SK-N-SH treated with all-trans-retinoic acid at 6 μM for 48 hours (cell line): ENCODE measurements at regions not wholly inside any gene's neighbourhood (a gene's known extent, or its start where the extent isn't known, plus 50 kb on each side); places are given as distances from the start of the nearest gene placed in this dataset.

Source experiments
- ATAC-seq: fragments of 200-7000 bp; cut with Tn5 transposase; 3 replicates; pipeline ENCODE4 v1.9.1; 2020; ENCODE audit warnings: mild to moderate bottlenecking, moderate library complexity
- ARNTL ChIP-seq: fragments of 450-650 bp; formaldehyde crosslinking; IDR thresholded peaks from 2 replicates; pipeline ENCODE4 v1.5.0; 2020; ENCODE audit warnings: low read depth, mild to moderate bottlenecking, moderate library complexity, borderline replicate concordance
- BACH2 ChIP-seq: fragments of 250-450 bp; sonication (Bioruptor Pico); IDR thresholded peaks from 2 replicates; pipeline ENCODE4 v1.9.0; 2021; ENCODE audit warnings: mild to moderate bottlenecking, borderline replicate concordance
- CSDC2 ChIP-seq: fragments of 250-450 bp; sonication (Bioruptor Pico); IDR thresholded peaks from 2 replicates; pipeline ENCODE4 v1.5.0; 2020; ENCODE audit warnings: mild to moderate bottlenecking, moderate library complexity
- GLIS3 ChIP-seq: fragments of 250-450 bp; sonication (Bioruptor Pico); IDR thresholded peaks from 2 replicates; pipeline ENCODE4 v1.5.0; 2020; ENCODE audit warnings: mild to moderate bottlenecking, moderate library complexity
- ISL1 ChIP-seq: fragments of 250-450 bp; sonication (Bioruptor Pico); IDR thresholded peaks from 2 replicates; pipeline ENCODE4 v2.1.2; 2022; ENCODE audit warnings: mild to moderate bottlenecking, moderate library complexity
- OSR1 ChIP-seq: fragments of 250-450 bp; sonication (Bioruptor Pico); IDR thresholded peaks from 2 replicates; pipeline ENCODE4 v1.8.0; 2022; ENCODE audit warnings: moderate library complexity, mild to moderate bottlenecking, inconsistent platforms
- PPARA ChIP-seq: fragments of 250-450 bp; sonication (Bioruptor Pico); IDR thresholded peaks from 2 replicates; pipeline ENCODE4 v1.5.0; 2020; ENCODE audit warnings: mild to moderate bottlenecking, borderline replicate concordance
- RARB ChIP-seq: fragments of 250-450 bp; sonication (Bioruptor Pico); IDR thresholded peaks from 2 replicates; pipeline ENCODE4 v1.8.0; 2021; ENCODE audit warnings: mild to moderate bottlenecking, moderate library complexity
- SNAI2 ChIP-seq: fragments of 250-450 bp; sonication (Bioruptor Pico); IDR thresholded peaks from 2 replicates; pipeline ENCODE4 v1.5.0; 2020; ENCODE audit warnings: mild to moderate bottlenecking, moderate library complexity
- TOX ChIP-seq: fragments of 250-450 bp; sonication (Bioruptor Pico); IDR thresholded peaks from 2 replicates; pipeline ENCODE4 v1.8.0; 2021; ENCODE audit warnings: mild to moderate bottlenecking, moderate library complexity, borderline replicate concordance
- ZC3H10 ChIP-seq: fragments of 250-450 bp; sonication (Bioruptor Pico); IDR thresholded peaks from 2 replicates; pipeline ENCODE4 v1.5.1; 2021; ENCODE audit warnings: mild to moderate bottlenecking, moderate library complexity
- ZFP3 ChIP-seq: fragments of 250-450 bp; sonication (Bioruptor Pico); IDR thresholded peaks from 2 replicates; pipeline ENCODE4 v1.5.0; 2020; ENCODE audit warnings: mild to moderate bottlenecking, moderate library complexity
- ZFP30 ChIP-seq: fragments of 450-650 bp; formaldehyde crosslinking; IDR thresholded peaks from 2 replicates; pipeline ENCODE4 v1.5.0; 2022; ENCODE audit warnings: mild to moderate bottlenecking, moderate library complexity
- ZNF565 ChIP-seq: fragments of 450-650 bp; formaldehyde crosslinking; conservative IDR thresholded peaks from 2 replicates; pipeline ENCODE4 v1.5.0; 2020; ENCODE audit warnings: low read depth, mild to moderate bottlenecking, moderate library complexity
- ZNF70 ChIP-seq: fragments of 450-650 bp; formaldehyde crosslinking; IDR thresholded peaks from 2 replicates; pipeline ENCODE4 v1.5.0; 2020; ENCODE audit warnings: mild to moderate bottlenecking, moderate library complexity
- ZNF8 ChIP-seq: fragments of 450-650 bp; formaldehyde crosslinking; IDR thresholded peaks from 2 replicates; pipeline ENCODE4 v1.5.0; 2020; ENCODE audit warnings: mild to moderate bottlenecking, moderate library complexity
- TF ChIP-seq, protein P1 (sequence below): fragments of 250-450 bp; sonication (Bioruptor Pico); IDR thresholded peaks from 2 replicates; pipeline ENCODE4 v1.5.0; 2020; ENCODE audit warnings: mild to moderate bottlenecking, moderate library complexity
- TF ChIP-seq, protein P2 (sequence below): fragments of 250-450 bp; sonication (Bioruptor Pico); IDR thresholded peaks from 2 replicates; pipeline ENCODE4 v1.8.0; 2021; ENCODE audit warnings: low read depth, mild to moderate bottlenecking, moderate library complexity, borderline replicate concordance
- TF ChIP-seq, protein P3 (sequence below): fragments of 250-450 bp; sonication (Bioruptor Pico); IDR thresholded peaks from 2 replicates; pipeline ENCODE4 v1.5.1; 2020; ENCODE audit warnings: low read depth, mild to moderate bottlenecking, moderate library complexity
- TF ChIP-seq, protein P4 (sequence below): fragments of 250-450 bp; sonication (Bioruptor Pico); IDR thresholded peaks from 2 replicates; pipeline ENCODE4 v1.8.0; 2020; ENCODE audit warnings: mild to moderate bottlenecking, moderate library complexity, borderline replicate concordance

DNA sequence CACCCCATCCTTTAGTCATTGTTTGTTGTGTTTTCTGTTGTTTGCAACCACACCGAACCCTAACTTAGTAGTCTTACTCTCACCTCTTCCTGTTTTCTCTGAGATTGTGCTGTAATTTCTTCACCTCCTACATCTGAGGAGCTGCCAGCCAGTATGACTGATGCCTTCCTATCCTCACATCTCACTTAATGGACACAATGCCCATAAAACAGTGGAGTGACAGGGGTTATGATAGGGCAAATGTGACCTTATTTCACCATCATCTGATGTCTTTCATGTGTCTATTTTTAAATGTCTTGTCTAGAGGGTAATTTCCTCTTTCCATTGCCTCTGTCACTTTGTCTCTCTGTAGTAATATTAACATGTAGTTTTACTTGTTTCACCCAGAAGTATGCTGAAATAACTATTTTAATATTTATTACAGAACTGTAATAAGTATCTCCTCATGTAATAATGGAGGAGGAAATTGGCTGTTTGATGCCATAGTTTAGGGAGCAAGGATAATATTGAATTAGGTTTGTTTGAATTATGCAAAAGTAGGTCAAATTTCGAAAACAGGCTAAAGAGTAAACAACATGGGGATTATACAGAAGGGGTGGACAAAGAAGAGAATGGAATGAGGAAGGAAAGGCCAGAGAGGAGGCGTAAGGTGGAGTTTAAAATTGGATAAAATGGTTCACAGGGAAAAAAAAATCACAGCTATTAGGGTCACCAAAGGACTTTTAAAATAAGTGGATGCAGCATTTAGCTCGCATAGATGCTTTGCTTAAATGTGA is 103.5 kb upstream of the SPRY2 start:
- no peak for ATAC-seq

DNA sequence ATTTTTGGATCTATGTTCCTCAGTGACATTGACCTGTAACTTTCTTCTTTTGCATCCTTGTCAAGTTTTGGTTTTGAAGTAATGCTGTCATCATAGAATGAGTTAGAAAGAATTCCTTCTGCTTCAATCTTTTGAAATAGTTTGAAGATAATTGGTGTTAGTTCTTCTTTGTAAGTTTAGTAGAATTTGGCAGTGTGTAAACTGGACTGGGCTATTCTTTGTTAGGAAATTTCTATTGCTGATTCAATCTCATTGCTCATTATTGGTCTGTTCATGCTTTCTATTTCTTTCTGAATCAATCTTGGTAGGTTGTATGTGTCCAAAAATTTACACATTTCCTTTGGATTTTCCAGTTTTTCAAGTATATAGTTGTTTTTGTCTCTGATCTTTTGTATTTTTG is 101.7 kb upstream of the SPRY2 start:
- no peak for ATAC-seq
- no peak for TF ChIP-seq ARNTL (CRISPR knock-in tag)
- no peak for TF ChIP-seq TOX
- TF ChIP-seq, protein P1, sequence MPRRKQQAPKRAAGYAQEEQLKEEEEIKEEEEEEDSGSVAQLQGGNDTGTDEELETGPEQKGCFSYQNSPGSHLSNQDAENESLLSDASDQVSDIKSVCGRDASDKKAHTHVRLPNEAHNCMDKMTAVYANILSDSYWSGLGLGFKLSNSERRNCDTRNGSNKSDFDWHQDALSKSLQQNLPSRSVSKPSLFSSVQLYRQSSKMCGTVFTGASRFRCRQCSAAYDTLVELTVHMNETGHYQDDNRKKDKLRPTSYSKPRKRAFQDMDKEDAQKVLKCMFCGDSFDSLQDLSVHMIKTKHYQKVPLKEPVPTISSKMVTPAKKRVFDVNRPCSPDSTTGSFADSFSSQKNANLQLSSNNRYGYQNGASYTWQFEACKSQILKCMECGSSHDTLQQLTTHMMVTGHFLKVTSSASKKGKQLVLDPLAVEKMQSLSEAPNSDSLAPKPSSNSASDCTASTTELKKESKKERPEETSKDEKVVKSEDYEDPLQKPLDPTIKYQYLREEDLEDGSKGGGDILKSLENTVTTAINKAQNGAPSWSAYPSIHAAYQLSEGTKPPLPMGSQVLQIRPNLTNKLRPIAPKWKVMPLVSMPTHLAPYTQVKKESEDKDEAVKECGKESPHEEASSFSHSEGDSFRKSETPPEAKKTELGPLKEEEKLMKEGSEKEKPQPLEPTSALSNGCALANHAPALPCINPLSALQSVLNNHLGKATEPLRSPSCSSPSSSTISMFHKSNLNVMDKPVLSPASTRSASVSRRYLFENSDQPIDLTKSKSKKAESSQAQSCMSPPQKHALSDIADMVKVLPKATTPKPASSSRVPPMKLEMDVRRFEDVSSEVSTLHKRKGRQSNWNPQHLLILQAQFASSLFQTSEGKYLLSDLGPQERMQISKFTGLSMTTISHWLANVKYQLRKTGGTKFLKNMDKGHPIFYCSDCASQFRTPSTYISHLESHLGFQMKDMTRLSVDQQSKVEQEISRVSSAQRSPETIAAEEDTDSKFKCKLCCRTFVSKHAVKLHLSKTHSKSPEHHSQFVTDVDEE (CRISPR knock-in tag) = no peak
- no peak for TF ChIP-seq CSDC2
- no peak for TF ChIP-seq ZFP3 (CRISPR knock-in tag)
- no peak for TF ChIP-seq BACH2 (CRISPR knock-in tag)
- TF ChIP-seq, protein P2, sequence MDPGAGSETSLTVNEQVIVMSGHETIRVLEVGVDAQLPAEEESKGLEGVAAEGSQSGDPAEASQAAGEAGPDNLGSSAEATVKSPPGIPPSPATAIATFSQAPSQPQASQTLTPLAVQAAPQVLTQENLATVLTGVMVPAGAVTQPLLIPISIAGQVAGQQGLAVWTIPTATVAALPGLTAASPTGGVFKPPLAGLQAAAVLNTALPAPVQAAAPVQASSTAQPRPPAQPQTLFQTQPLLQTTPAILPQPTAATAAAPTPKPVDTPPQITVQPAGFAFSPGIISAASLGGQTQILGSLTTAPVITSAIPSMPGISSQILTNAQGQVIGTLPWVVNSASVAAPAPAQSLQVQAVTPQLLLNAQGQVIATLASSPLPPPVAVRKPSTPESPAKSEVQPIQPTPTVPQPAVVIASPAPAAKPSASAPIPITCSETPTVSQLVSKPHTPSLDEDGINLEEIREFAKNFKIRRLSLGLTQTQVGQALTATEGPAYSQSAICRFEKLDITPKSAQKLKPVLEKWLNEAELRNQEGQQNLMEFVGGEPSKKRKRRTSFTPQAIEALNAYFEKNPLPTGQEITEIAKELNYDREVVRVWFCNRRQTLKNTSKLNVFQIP = no peak
- no peak for TF ChIP-seq ZNF70 (CRISPR knock-in tag)

More for the DNA sequence above, 103.5 kb upstream of the SPRY2 start:
- no peak for TF ChIP-seq ZC3H10 (CRISPR knock-in tag)
- TF ChIP-seq SNAI2 = no peak
- no peak for TF ChIP-seq ZFP30
- TF ChIP-seq CSDC2 = no peak
- TF ChIP-seq RARB (CRISPR knock-in tag) = no peak

DNA sequence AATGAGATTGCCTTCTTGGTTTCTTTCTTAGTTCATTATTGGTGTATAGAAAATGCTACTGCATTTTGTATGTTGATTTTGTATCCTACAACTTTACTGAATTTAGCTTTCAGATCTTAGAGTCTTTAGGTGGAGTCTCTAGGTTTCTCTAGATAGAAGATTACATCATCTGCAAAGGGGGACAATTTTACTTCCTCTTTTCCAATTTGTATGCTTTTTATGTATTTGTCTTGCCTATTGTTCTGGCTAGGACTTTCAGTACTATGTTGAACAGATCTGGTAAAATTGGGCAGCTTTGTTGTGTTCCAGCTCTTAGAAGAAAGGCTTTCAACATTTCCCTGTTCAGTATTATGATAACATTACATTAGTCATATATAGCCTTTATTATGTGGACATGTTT is 101.0 kb upstream of the SPRY2 start:
- ATAC-seq = no peak
- no peak for TF ChIP-seq ZFP3 (CRISPR knock-in tag)
- TF ChIP-seq, protein P2 = no peak
- TF ChIP-seq ISL1 = no peak
- TF ChIP-seq CSDC2 = no peak
- no peak for TF ChIP-seq ZNF8 (CRISPR knock-in tag)
- TF ChIP-seq, protein P3, sequence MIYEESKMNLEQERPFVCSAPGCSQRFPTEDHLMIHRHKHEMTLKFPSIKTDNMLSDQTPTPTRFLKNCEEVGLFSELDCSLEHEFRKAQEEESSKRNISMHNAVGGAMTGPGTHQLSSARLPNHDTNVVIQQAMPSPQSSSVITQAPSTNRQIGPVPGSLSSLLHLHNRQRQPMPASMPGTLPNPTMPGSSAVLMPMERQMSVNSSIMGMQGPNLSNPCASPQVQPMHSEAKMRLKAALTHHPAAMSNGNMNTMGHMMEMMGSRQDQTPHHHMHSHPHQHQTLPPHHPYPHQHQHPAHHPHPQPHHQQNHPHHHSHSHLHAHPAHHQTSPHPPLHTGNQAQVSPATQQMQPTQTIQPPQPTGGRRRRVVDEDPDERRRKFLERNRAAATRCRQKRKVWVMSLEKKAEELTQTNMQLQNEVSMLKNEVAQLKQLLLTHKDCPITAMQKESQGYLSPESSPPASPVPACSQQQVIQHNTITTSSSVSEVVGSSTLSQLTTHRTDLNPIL (CRISPR knock-in tag) = no peak
- TF ChIP-seq ZNF565 (CRISPR knock-in tag) = no peak
- TF ChIP-seq ZNF70 (CRISPR knock-in tag) = no peak
- TF ChIP-seq ARNTL (CRISPR knock-in tag) = no peak
- TF ChIP-seq OSR1 (CRISPR knock-in tag) = no peak
- no peak for TF ChIP-seq ZC3H10 (CRISPR knock-in tag)
- TF ChIP-seq SNAI2 = no peak
- no peak for TF ChIP-seq BACH2 (CRISPR knock-in tag)
- TF ChIP-seq, protein P4, sequence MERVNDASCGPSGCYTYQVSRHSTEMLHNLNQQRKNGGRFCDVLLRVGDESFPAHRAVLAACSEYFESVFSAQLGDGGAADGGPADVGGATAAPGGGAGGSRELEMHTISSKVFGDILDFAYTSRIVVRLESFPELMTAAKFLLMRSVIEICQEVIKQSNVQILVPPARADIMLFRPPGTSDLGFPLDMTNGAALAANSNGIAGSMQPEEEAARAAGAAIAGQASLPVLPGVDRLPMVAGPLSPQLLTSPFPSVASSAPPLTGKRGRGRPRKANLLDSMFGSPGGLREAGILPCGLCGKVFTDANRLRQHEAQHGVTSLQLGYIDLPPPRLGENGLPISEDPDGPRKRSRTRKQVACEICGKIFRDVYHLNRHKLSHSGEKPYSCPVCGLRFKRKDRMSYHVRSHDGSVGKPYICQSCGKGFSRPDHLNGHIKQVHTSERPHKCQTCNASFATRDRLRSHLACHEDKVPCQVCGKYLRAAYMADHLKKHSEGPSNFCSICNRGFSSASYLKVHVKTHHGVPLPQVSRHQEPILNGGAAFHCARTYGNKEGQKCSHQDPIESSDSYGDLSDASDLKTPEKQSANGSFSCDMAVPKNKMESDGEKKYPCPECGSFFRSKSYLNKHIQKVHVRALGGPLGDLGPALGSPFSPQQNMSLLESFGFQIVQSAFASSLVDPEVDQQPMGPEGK (CRISPR knock-in tag) = no peak
- no peak for TF ChIP-seq TOX

DNA sequence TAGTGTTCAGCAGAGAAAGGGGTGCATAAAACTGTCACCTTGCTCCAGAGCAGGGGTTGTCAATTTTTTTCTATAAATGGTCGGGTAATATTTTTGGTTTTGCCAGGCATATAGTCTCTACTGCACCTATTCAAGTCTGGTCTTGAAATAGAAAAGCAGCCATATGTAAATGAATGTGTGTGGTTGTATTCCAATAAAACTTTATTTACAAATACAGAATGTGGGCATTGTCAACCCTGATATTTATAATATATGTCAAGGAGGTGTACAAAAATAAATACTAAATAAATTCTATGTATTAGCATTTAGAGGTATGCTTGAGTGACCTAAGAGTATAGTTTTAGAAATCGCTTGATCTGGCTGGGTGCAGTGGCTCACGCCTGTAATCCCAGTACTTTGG is 97.6 kb upstream of the SPRY2 start:
- no peak for ATAC-seq
- no peak for TF ChIP-seq TOX
- TF ChIP-seq, protein P4 (CRISPR knock-in tag) = no peak
- TF ChIP-seq ZNF8 (CRISPR knock-in tag) = no peak
- TF ChIP-seq ZNF70 (CRISPR knock-in tag) = no peak
- TF ChIP-seq, protein P2 = no peak
- TF ChIP-seq ARNTL (CRISPR knock-in tag) = no peak
- no peak for TF ChIP-seq PPARA
- no peak for TF ChIP-seq ISL1
- TF ChIP-seq BACH2 (CRISPR knock-in tag) = no peak
- no peak for TF ChIP-seq GLIS3
- no peak for TF ChIP-seq ZNF565 (CRISPR knock-in tag)
